ENCODE measurements at regions not wholly inside any gene's neighbourhood (a gene's known extent, or its start where the extent isn't known, plus 50 kb on each side); places are given as distances from the start of the nearest gene placed in this dataset.
A peak's percentile ranks its signal among the peaks of the same experiment; 100 is the strongest.
"Not testable (repeated sequence)": the region's sequence is repeated elsewhere in the genome, so short reads cannot be mapped to it uniquely, and the experiment has no call there.

DNA sequence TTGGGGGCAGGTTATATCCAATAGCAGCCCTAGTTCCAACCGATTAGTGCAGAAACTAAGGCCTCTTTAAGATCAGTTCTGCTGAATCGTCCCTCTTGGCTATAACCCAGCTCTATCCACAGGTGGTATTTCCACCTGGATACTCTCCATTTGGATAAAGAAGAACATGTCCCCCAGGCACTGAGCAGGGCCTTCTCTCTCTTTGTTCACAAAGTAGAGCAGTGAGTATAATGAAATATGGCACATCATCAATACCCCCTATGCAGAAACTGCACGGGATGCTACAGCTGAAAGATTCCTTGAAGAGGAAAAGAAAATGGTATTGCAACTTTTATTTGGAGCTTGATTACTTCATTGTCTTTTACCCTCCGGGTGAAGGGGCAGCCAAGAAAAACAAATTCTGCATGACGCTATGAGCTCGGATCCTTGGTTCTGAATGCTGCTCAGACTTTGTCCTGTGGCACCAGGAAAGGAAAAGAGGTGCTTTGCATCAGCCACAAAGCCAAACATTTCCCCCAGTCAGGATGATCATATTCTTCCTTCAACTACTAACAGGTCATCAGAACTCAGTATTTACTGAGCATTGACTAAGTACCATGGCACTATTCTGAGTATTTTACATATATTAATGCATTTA lies 399.7 kb downstream of the NPIPA8 start:
- DNase-seq = no peak

- DNase-seq = no peak
Observed at GRCh38 chr16:17930280-17930679, 406.3 kb downstream of the NPIPA8 start.

DNA sequence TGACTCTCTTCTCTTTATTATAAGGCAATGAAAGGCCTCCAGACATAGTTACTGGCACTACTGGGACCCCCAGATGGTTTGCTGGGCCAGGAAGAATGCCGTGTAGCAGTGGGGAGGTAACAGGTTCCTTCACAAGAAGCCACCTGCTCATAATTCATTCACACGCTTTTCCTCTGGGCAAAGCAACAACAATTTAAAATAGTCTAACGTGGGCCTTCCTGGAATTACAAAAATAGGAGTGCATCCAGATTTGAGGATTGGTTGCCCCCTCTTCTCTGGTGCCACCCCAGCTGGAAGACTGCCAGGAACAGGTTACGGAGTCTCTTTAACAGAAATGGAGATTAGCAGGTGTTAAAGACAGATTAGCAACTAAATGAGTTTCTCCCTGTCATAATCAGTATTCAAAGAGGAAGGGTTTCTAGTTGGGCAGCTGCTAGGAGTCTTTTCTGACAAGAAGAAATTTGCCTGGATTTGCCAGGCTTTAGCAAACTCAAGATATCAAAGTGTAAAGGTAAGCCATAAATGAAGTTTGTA lies 409.6 kb downstream of the NPIPA8 start:
- peak; percentile 28 for DNase-seq

DNA sequence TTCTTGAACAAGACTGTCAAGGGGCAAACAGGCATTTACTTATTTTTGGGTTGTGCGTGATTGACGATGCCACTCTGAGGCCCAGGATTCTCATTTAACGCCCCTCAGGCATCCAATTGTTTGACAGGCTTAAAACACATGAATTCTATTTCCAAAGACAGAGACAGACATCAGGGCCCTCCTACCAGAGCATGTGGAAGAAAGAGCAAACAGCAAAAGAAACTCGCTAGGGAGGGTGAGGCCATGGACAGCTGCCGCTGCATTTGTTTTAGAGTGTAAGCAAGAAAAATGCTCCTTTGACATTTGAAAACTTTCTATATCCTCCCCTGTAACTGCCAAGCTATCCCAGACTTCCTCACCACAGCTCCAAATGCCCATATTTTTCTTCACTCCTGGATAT lies 410.1 kb downstream of the NPIPA8 start:
- DNase-seq = no peak

DNA sequence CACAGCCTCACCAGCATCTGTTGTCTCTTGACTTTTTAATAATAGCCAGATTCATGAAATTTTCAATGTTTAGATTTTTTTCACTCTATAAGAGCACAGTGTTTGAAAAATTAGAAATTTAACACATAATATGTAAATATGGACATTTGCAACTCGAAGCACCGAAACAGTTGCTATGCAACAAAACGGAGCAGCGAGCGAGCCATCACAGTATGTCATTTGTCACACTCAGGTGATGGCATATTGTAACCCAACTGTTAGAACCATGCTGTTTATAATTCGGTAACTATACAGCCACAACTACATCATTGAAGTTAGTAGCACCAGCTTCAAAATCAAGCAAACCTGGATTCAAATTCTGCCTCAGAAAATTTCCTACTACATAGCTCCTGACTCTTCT lies 410.8 kb downstream of the NPIPA8 start:
- no peak for DNase-seq

- peak; percentile 76 for DNase-seq
Observed at GRCh38 chr16:17921357-17921978, 415.1 kb downstream of the NPIPA8 start.

DNA sequence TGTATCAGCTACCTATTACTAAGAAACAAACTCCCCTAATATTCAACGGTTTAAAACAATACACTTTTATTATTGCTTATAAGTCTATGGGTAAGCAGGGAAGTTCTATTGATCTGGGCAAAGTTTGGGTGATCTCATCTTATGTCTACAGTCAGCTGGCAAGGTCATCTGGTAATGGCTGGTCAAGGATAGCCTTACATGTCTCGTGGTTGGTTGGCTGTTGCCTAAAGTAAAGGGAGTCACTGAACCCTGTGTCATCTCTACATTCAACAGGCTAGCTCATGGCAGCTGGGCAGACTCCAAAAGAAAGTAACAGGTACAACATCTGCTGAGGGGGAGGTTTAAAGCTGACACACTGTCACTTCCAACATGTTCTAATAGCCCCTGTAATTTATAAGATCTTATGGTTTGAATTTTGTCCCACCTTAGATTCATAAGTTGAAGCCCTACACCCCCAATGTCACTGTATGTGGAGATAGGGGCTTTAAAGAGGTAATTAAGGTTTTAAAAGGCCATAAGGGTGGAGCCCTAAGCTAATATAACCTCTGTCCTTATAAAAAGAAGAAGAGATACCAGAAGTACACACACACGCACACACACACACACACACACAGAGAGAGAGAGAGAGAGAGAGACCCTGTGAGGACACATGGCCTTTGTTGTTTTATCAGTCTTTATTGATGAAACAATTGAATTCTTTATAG lies 419.1 kb downstream of the NPIPA8 start:
- DNase-seq = no peak

DNA sequence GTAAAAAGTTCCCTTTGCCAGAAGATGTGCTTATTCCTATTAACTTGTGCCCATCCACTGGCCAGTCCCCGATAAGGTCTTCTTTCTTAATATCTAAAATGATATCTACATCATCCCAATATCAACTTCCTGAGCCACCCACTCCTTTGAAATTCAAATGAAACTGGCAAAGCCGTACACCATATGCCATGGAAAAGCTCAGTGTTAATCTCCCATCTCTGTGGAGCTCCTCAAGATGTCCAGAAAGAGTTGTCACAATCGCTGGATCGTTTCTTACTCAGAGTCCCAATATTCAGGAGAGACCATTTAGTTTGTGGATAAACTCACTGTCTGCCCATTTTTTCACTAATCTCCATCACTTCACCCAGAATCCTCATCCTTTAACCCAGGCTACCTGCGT lies 420.7 kb downstream of the NPIPA8 start:
- no peak for DNase-seq

- no peak for DNase-seq
Observed at GRCh38 chr16:17914168-17914567, 422.4 kb downstream of the NPIPA8 start.

GRCh38 chr16:17911578-17911977 lies 425.0 kb downstream of the NPIPA8 start:
- DNase-seq = not testable (repeated sequence)

DNA sequence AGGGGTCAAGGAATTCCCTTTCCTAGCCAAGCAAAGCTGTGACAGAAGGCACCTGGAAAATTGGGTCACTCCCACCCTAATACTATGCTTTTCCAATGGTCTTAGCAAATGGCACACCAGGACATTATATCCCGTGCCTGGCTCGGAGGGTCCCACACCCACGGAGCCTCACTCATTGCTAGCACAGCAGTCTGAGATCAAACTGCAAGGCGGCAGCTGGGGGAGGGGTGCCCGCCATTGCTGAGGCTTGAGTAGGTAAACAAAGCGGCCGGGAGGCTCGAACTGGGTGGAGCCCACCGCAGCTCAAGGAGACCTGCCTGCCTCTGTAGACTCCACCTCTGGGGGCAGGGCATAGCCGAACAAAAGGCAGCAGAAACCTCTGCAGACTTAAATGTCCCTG lies 429.9 kb downstream of the NPIPA8 start:
- DNase-seq = not testable (repeated sequence)

GRCh38 chr16:17901309-17901708 lies 430.5 kb upstream of the XYLT1 start:
- no peak for DNase-seq

GRCh38 chr16:17899141-17899540 lies 428.4 kb upstream of the XYLT1 start:
- DNase-seq = no peak

GRCh38 chr16:17887963-17888362 lies 417.2 kb upstream of the XYLT1 start:
- DNase-seq = no peak

DNA sequence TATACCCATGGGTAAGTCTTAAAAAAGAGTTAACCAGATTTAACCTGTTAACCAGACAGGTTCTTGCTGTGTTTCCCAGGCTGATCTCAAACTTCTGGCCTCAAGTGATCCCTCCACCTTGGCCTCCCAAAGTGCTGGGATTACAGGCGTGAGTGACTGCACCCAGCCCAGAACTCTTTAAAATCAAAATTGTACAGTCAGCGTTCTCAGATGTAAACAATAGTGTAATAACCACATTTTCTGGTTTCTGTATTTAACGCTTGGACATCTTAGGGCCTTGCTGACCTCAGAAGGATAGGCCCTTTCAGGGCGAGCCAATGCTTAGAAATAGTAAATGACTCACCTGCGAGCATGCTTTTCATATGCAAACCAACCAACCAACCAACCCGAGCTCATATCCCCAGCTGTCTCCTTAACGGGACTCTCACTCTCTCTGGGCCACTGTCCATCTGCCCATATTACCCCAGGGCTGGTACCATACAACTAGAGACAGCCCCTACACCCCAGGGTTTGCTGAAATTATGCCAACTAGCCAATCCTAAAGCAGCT lies 415.0 kb upstream of the XYLT1 start:
- DNase-seq = no peak

GRCh38 chr16:17877821-17878360 lies 407.1 kb upstream of the XYLT1 start:
- no peak for DNase-seq

GRCh38 chr16:17866996-17867395 lies 396.2 kb upstream of the XYLT1 start:
- no peak for DNase-seq

GRCh38 chr16:17861981-17862479 lies 391.3 kb upstream of the XYLT1 start:
- DNase-seq = no peak

DNA sequence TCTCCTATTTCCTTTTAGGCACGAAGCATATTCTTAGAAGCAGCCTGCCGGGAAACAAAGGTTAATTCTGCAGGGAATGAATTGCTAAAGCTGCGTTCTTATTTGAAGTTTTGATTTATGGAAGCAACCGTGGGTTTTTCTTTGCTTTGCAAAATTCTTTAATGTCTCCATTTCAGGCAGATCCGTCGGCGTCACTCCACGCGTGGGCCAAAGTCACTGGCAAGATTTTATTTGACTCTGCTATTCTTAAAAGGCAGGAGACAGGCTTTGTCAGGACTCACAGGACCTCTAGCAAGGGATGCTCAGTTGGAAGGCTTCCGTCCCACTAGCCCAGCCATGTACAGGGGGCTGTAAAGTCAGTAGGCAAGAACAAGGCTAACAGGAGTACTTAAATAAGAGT lies 387.3 kb upstream of the XYLT1 start:
- DNase-seq = no peak

DNA sequence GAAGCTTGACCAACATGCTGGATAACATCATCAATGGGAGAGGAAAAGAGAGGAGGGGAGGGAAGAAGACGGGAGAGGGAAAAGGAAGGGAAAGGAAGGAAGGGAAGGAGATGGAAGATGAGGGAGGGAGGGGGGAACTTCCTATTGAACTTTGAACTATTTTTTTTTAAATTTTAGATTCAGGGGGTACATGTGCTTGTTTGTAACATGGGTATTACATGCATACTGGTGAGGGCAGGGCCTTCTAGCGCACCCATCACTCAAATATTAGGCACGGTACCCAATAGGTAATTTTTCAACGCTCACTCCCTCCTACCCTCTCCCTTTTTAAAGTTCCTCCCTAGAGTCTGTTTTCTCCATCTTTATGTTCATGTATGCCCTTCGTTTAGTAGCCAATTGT lies 383.2 kb upstream of the XYLT1 start:
- DNase-seq = no peak

DNA sequence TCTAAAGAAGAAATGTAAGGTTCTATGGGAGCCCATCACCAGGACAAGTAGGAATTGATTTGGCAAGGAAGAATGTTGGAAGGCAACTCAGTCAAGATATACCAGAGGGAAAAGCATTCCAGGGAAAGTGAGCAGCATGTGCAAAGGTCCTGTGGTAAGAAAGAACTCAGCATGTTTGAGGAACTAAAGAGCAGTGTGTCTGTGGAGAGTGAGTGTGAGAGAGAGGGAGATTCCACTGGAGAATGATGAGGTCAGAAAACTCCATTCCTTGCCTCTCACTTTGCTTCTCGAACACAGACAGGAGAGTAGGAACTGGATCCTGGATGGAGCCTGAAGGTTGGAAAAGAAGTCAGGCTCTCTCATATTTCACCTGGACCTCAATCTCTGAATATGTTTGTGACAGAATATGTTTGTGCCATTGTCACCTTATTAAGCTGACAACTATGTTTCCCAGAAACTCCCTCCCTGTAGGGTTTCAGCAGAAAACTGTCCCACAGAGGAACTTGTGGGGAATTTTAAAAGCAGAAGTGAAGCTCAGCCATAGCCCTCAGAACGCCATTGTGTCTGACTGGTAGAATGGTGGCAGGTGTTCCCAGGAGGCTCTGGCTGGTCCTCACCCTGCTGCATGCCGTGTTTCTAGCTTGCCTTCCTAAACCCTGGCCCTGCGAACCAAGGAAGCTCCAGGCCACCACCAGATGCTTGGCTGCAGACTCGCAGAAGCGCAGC lies 382.4 kb upstream of the XYLT1 start:
- no peak for DNase-seq

DNA sequence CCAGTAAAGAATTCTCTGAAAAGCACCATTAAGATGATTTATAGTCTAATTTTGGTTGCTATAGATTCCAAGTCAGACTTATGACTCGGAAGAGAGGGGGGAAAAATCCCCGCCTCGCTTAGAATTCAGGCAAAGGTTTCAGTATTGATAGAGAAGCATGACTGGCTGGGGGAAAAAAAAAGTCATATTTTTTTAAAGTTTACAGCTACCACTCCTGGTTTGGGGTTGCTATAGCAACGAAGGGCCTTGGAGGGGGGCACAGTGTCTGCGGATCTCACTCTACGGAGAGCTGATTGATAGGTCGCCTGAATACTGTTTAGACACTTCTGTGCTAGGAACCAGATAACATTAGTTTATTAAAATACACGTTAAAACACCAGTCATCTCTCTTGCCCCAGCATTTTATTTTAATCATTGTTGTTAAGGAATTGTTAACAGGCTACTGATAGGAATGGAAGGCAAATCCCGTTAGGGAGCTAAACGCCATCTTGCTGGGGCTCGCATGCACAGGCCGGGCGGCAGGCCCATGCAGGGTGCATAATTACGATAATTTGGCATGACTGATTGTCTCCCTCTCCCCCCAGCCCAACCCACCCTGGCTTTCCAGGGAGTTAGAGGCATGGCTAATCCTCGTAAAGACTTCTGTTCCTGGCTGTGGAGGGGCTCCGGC lies 380.0 kb upstream of the XYLT1 start:
- DNase-seq = no peak
